IMR-90 (cell line): ENCODE measurements at regions not wholly inside any gene's neighbourhood (a gene's known extent, or its start where the extent isn't known, plus 50 kb on each side); places are given as distances from the start of the nearest gene placed in this dataset.
"Not testable (repeated sequence)": the region's sequence is repeated elsewhere in the genome, so short reads cannot be mapped to it uniquely, and the experiment has no call there.

ENCODE experiments used
- ATAC-seq: fragments of 200-7000 bp; cut with Tn5 transposase; 2 replicates; pipeline ENCODE4 v1.9.1; 2020; ENCODE audit warnings: low read depth, mild to moderate bottlenecking, moderate library complexity
- BruUV-seq: library from RNA; stranded (reverse); fragments of 400-500 nt; replicated peaks from 2 replicates; lab custom pipeline; 2021; lab: Mats Ljungman, UMichigan
- CTCF ChIA-PET: fragments of 300-600 bp; formaldehyde crosslinking; extraction: SDS; loops from one replicate; lab custom pipeline; 2021; ENCODE audit warnings: antibody characterized with exemption; lab: Yijun Ruan, JAX
- POLR2A ChIA-PET: fragments of 300-600 bp; sonication (Branson Sonifier 250); formaldehyde crosslinking; loops from one replicate; lab custom pipeline; 2022; ENCODE audit warnings: antibody characterized with exemption; ENCODE audit not compliant: unreplicated experiment; lab: Charles Lee
- DNase-seq: peaks from one replicate; pipeline ENCODE4 v3.0.0; 2013
- H2AFZ ChIP-seq: replicated peaks from 2 replicates; pipeline ENCODE3; 2013; ENCODE audit warnings: low read length, mild to moderate bottlenecking; ENCODE audit not compliant: poor library complexity
- H2AK5ac ChIP-seq: 2 replicates; pipeline ENCODE4 v1.6.1; 2013; ENCODE audit warnings: low read depth, low read length, inconsistent platforms
- H2AK9ac ChIP-seq: replicated peaks from 2 replicates; pipeline ENCODE3; 2013; ENCODE audit warnings: mild to moderate bottlenecking, low read depth, low read length, moderate library complexity; ENCODE audit not compliant: poor library complexity
- H2BK120ac ChIP-seq: 2 replicates; pipeline ENCODE4 v1.6.1; 2013; ENCODE audit warnings: low read depth, low read length, inconsistent platforms
- H2BK15ac ChIP-seq: 3 replicates; pipeline ENCODE4 v1.6.1; 2013; ENCODE audit warnings: low read depth, low read length, inconsistent platforms
- H2BK20ac ChIP-seq: 2 replicates; pipeline ENCODE4 v1.6.1; 2013; ENCODE audit warnings: low read depth, mild to moderate bottlenecking, inconsistent platforms, low read length, moderate library complexity
- H2BK5ac ChIP-seq: 2 replicates; pipeline ENCODE4 v1.6.1; 2013; ENCODE audit warnings: mild to moderate bottlenecking, low read depth, low read length, inconsistent platforms; ENCODE audit not compliant: poor library complexity, severe bottlenecking
- H3K14ac ChIP-seq: replicated peaks from 2 replicates; pipeline ENCODE4 v1.6.1; 2013; ENCODE audit warnings: low read depth, low read length, inconsistent platforms
- H3K18ac ChIP-seq: 2 replicates; pipeline ENCODE4 v1.6.1; 2013; ENCODE audit warnings: low read depth, low read length, control low read depth
- H3K23ac ChIP-seq: 2 replicates; pipeline ENCODE4 v1.6.1; 2013; ENCODE audit warnings: low read depth, low read length, inconsistent platforms
- H3K27ac ChIP-seq: 2 replicates; pipeline ENCODE4 v1.5.1; 2013; ENCODE audit warnings: mild to moderate bottlenecking, control low read depth, low read length; ENCODE audit not compliant: insufficient read depth
- H3K27me3 ChIP-seq: 2 replicates; pipeline ENCODE4 v1.6.1; 2013; ENCODE audit warnings: low read length; ENCODE audit not compliant: control insufficient read depth, insufficient read depth
- H3K36me3 ChIP-seq: 2 replicates; pipeline ENCODE4 v1.6.1; 2013; ENCODE audit warnings: low read length, mixed read lengths; ENCODE audit not compliant: control insufficient read depth, insufficient read depth
- H3K4ac ChIP-seq: 2 replicates; pipeline ENCODE4 v1.6.1; 2013; ENCODE audit warnings: low read depth, low read length, inconsistent platforms
- H3K4me1 ChIP-seq: 2 replicates; pipeline ENCODE4 v1.6.1; 2013; ENCODE audit warnings: low read length, mixed read lengths; ENCODE audit not compliant: control insufficient read depth, insufficient read depth
- H3K4me2 ChIP-seq: 2 replicates; pipeline ENCODE4 v1.6.1; 2013; ENCODE audit warnings: low read depth, mild to moderate bottlenecking, control low read depth, low read length, moderate library complexity
- H3K4me3 ChIP-seq: 2 replicates; pipeline ENCODE4 v1.5.1; 2013; ENCODE audit warnings: low read depth, mild to moderate bottlenecking, control low read depth, low read length, moderate library complexity; ENCODE audit not compliant: insufficient read depth
- H3K56ac ChIP-seq: 2 replicates; pipeline ENCODE4 v1.6.1; 2013; ENCODE audit warnings: low read length, inconsistent platforms; ENCODE audit not compliant: insufficient read depth; ENCODE audit errors: extremely low read depth
- H3K79me1 ChIP-seq, 2 experiments: 2 replicates each; pipeline ENCODE4 v1.6.1; 2013; ENCODE audit warnings: low read length in 2 of 2, inconsistent platforms in 1 of 2, low read depth in 1 of 2
- H3K9ac ChIP-seq: 2 replicates; pipeline ENCODE4 v1.6.1; 2013; ENCODE audit warnings: low read depth, low read length, control low read depth
- H3K9me1 ChIP-seq: 2 replicates; pipeline ENCODE4 v1.6.1; 2013; ENCODE audit warnings: low read length, inconsistent platforms; ENCODE audit not compliant: insufficient read depth
- H3K9me3 ChIP-seq: 2 replicates; pipeline ENCODE4 v1.6.1; 2013; ENCODE audit warnings: low read length; ENCODE audit not compliant: control insufficient read depth, insufficient read depth
- H4K20me1 ChIP-seq: 2 replicates; pipeline ENCODE4 v1.6.1; 2013; ENCODE audit warnings: low read length, inconsistent platforms; ENCODE audit not compliant: insufficient read depth
- H4K5ac ChIP-seq: 2 replicates; pipeline ENCODE4 v1.6.1; 2013; ENCODE audit warnings: mild to moderate bottlenecking, low read depth, low read length, control low read depth
- H4K8ac ChIP-seq, 2 experiments: 2 replicates each; pipeline ENCODE4 v1.6.1; 2013; ENCODE audit warnings: low read depth in 2 of 2, low read length in 2 of 2, control low read depth in 1 of 2, inconsistent platforms in 1 of 2
- H4K91ac ChIP-seq: 2 replicates; pipeline ENCODE4 v1.6.1; 2013; ENCODE audit warnings: low read depth, low read length, inconsistent platforms; ENCODE audit not compliant: insufficient read depth
- BHLHE40 ChIP-seq: fragments of 150-350 bp; IDR thresholded peaks from 2 replicates; pipeline ENCODE4 v1.6.1; 2016; ENCODE audit warnings: mild to moderate bottlenecking, low read depth, low read length
- CHD1 ChIP-seq: IDR thresholded peaks from 2 replicates; pipeline ENCODE4 v1.6.1; 2012; ENCODE audit warnings: low read depth, low read length, improper control_type of control experiment
- FOS ChIP-seq: fragments of 150-350 bp; IDR thresholded peaks from 2 replicates; pipeline ENCODE4 v1.6.1; 2016; ENCODE audit warnings: low read depth, low read length
- NFE2L2 ChIP-seq: fragments of 150-350 bp; IDR thresholded peaks from 2 replicates; pipeline ENCODE4 v1.6.1; 2016; ENCODE audit warnings: low read depth, mild to moderate bottlenecking, low read length
- RAD21 ChIP-seq: IDR thresholded peaks from 2 replicates; pipeline ENCODE4 v1.6.1; 2012; ENCODE audit warnings: low read length, improper control_type of control experiment
- WGBS, 2 experiments: methylation state at CpG; one replicate each; pipeline versions ENCODE4 v1.1.5 to v1.1.7; 2013; ENCODE audit warnings: missing lambda C conversion rate in 2 of 2; ENCODE audit not compliant: insufficient read length in 1 of 2; ENCODE audit errors: extremely low coverage in 2 of 2; 5-methylcytosine and 5-hydroxymethylcytosine counted together
- dilution Hi-C: fragments of 300-500 bp; cut with HindIII; formaldehyde crosslinking; loops from one replicate; pipeline ENCODE4 v1.14.3; 2018; ENCODE audit warnings: low sequenced_read_pairs; ENCODE audit not compliant: unreplicated experiment
- in situ Hi-C: fragments of 300-500 bp; cut with MboI; formaldehyde crosslinking; loops from 3 replicates; pipeline ENCODE4 v1.14.3; 2019; ENCODE audit warnings: low sequenced_read_pairs, inconsistent platforms, mixed read lengths
- intact Hi-C: fragments of 100-400 bp; cut with micrococcal nuclease; formaldehyde crosslinking; loops from 2 replicates; pipeline ENCODE4 v1.10.0; 2022
- TF ChIP-seq, protein P1 (sequence below): fragments of 150-350 bp; IDR thresholded peaks from 2 replicates; pipeline ENCODE4 v1.6.1; 2017; ENCODE audit warnings: mild to moderate bottlenecking, antibody characterized with exemption, low read length, low read depth

- no peak overlapping the region for H2BK20ac ChIP-seq
- TF ChIP-seq CHD1 (no peak), BHLHE40 (no peak), FOS (no peak), NFE2L2 (no peak), RAD21 (no peak)
- TF ChIP-seq, protein P1, sequence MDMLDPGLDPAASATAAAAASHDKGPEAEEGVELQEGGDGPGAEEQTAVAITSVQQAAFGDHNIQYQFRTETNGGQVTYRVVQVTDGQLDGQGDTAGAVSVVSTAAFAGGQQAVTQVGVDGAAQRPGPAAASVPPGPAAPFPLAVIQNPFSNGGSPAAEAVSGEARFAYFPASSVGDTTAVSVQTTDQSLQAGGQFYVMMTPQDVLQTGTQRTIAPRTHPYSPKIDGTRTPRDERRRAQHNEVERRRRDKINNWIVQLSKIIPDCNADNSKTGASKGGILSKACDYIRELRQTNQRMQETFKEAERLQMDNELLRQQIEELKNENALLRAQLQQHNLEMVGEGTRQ = no peak
- H3K4me2 ChIP-seq = no peak overlapping the region
- no peak overlapping the region for H4K91ac ChIP-seq
- no peak overlapping the region for H4K5ac ChIP-seq
- no peak overlapping the region for H2BK15ac ChIP-seq
- BruUV-seq = no TSS peak
- H3K14ac ChIP-seq = no peak overlapping the region
- H4K8ac ChIP-seq = no peak overlapping the region
- dilution Hi-C loops (no loop called here), intact Hi-C loops (no loop called here), in situ Hi-C loops (no loop called here)
- H3K4ac ChIP-seq = no peak overlapping the region
- no peak overlapping the region for H3K23ac ChIP-seq
- no peak overlapping the region for H3K4me3 ChIP-seq
- no peak overlapping the region for H2BK5ac ChIP-seq
- no peaks in the 10 kb centered on the region for H3K27me3 ChIP-seq
- H2AFZ ChIP-seq = no peak overlapping the region
- ChIA-PET POLR2A (no interaction called here), CTCF (no interaction called here)
- peaks cover 3% of the 10 kb centered on the region for H3K9me3 ChIP-seq
- no peak overlapping the region for H2AK9ac ChIP-seq
- no peaks in the 10 kb centered on the region for H3K79me1 ChIP-seq
- ATAC-seq (no peak), DNase-seq (no peak)
- H2BK120ac ChIP-seq = no peak overlapping the region
- H3K4me1 ChIP-seq = no peaks in the 10 kb centered on the region
- H3K36me3 ChIP-seq = no peaks in the 10 kb centered on the region
- H3K18ac ChIP-seq = no peak overlapping the region
- 50% methylated on average over 1 of the region's 2 CpGs; no CpG with 5 or more reads in 1 of the 2 experiments for WGBS, 2 experiments
- H3K9me1 ChIP-seq = no peaks in the 10 kb centered on the region
- no peak overlapping the region for H3K9ac ChIP-seq
- no peaks in the 10 kb centered on the region for H4K20me1 ChIP-seq
- H3K27ac ChIP-seq = no peak overlapping the region
- no peak overlapping the region for H3K56ac ChIP-seq
- H2AK5ac ChIP-seq = no peak overlapping the region
These were observed 65.7 kb upstream of the PKN2 start for GRCh38 chr1:88618331-88618730.

- H3K27me3 ChIP-seq, H3K4me1 ChIP-seq, H4K5ac ChIP-seq, H3K14ac ChIP-seq, BruUV-seq, H3K36me3 ChIP-seq, H2AK5ac ChIP-seq, H4K20me1 ChIP-seq, H3K9me3 ChIP-seq, intact Hi-C loops, H2BK120ac ChIP-seq, H3K4ac ChIP-seq, ATAC-seq, H2AK9ac ChIP-seq, dilution Hi-C loops, H2BK20ac ChIP-seq, DNase-seq, H3K56ac ChIP-seq, in situ Hi-C loops, H3K27ac ChIP-seq, H3K4me3 ChIP-seq, H2BK15ac ChIP-seq, H3K23ac ChIP-seq, H3K9ac ChIP-seq, H3K4me2 ChIP-seq, H4K91ac ChIP-seq, H2AFZ ChIP-seq, H2BK5ac ChIP-seq, CTCF ChIA-PET, H4K8ac ChIP-seq, H3K18ac ChIP-seq, POLR2A ChIA-PET, H3K79me1 ChIP-seq, H3K9me1 ChIP-seq: not testable (repeated sequence)
- no CpG with 5 or more reads among the region's 1 CpG for WGBS, 2 experiments
These were observed 61.0 kb upstream of the PKN2 start for GRCh38 chr1:88623101-88623500.
